Activated CD4-positive, alpha-beta T cell treated with anti-CD3 and anti-CD28 coated beads for 36 hours (primary cell): ENCODE measurements at regions not wholly inside any gene's neighbourhood (a gene's known extent, or its start where the extent isn't known, plus 50 kb on each side); places are given as distances from the start of the nearest gene placed in this dataset.

Experiments
- ATAC-seq: fragments of 200-7000 bp; cut with Tn5 transposase; one replicate; pipeline ENCODE4 v1.10.0; 2021; ENCODE audit warnings: mild to moderate bottlenecking, moderate library complexity
- CTCF ChIA-PET: fragments of 350-600 bp; sonication (Branson Sonifier 250); formaldehyde crosslinking; loops from one replicate; lab custom pipeline; 2021; ENCODE audit warnings: antibody characterized with exemption; lab: Charles Lee
- POLR2A ChIA-PET: fragments of 350-600 bp; sonication (Branson Sonifier 250); formaldehyde crosslinking; loops from one replicate; lab custom pipeline; 2021; ENCODE audit warnings: antibody characterized with exemption, inconsistent platforms; lab: Charles Lee
- DNase-seq: peaks from one replicate; pipeline ENCODE4 v3.0.0-alpha.2; 2020
- H3K27ac Mint-ChIP-seq: one replicate; pipeline ENCODE4 v1.8.0; 2021; ENCODE audit warnings: mixed read lengths
- H3K27me3 Mint-ChIP-seq: one replicate; pipeline ENCODE4 v1.8.0; 2021; ENCODE audit warnings: mixed read lengths
- H3K36me3 Mint-ChIP-seq: one replicate; pipeline ENCODE4 v1.8.0; 2021; ENCODE audit warnings: low read depth, mixed read lengths
- H3K4me1 Mint-ChIP-seq: one replicate; pipeline ENCODE4 v1.8.0; 2021; ENCODE audit warnings: mixed read lengths
- H3K4me3 Mint-ChIP-seq: one replicate; pipeline ENCODE4 v1.8.0; 2021; ENCODE audit warnings: mild to moderate bottlenecking, moderate library complexity, mixed read lengths
- H3K9me3 Mint-ChIP-seq: one replicate; pipeline ENCODE4 v1.8.0; 2021; ENCODE audit warnings: low read depth, mixed read lengths
- intact Hi-C, 2 experiments: fragments of 100-400 bp; cut with DNase I in 1 of 2; cut with micrococcal nuclease in 1 of 2; formaldehyde crosslinking; loops; one replicate each; pipeline versions ENCODE4 v1.14.2 to v1.15.1; 2022 to 2024; cut with DNase I, micrococcal nuclease

- H3K27me3 Mint-ChIP-seq, result no peaks in the 10 kb centered on the region
- no peaks in the 10 kb centered on the region for H3K4me1 Mint-ChIP-seq
- no peak for ATAC-seq
- ChIA-PET CTCF (no interaction called here), POLR2A (no interaction called here)
- H3K36me3 Mint-ChIP-seq, result no peaks in the 10 kb centered on the region
- H3K27ac Mint-ChIP-seq, result no peak overlapping the region
- DNase-seq, result no peak
- no peaks in the 10 kb centered on the region for H3K9me3 Mint-ChIP-seq
- intact Hi-C loops, result no loop called here
- no peak overlapping the region for H3K4me3 Mint-ChIP-seq
Measured at GRCh38 chr3:25226747-25227146, 201.3 kb upstream of the RARB start.

- no peak for DNase-seq
- no peaks in the 10 kb centered on the region for H3K36me3 Mint-ChIP-seq
- H3K27ac Mint-ChIP-seq, result no peak overlapping the region
- ATAC-seq, result no peak
- H3K27me3 Mint-ChIP-seq, result no peaks in the 10 kb centered on the region
- intact Hi-C loops, result no loop called here
- no peaks in the 10 kb centered on the region for H3K4me1 Mint-ChIP-seq
- CTCF ChIA-PET, result no interaction called here
- no peak overlapping the region for H3K4me3 Mint-ChIP-seq
- H3K9me3 Mint-ChIP-seq, result no peaks in the 10 kb centered on the region
- POLR2A ChIA-PET, result no interaction called here
Measured at GRCh38 chr3:25229586-25229985, 198.5 kb upstream of the RARB start.

GRCh38 chr3:25235031-25235430, 193.0 kb upstream of the RARB start:
- CTCF ChIA-PET, result no interaction called here
- peaks cover 5% of the 10 kb centered on the region for H3K9me3 Mint-ChIP-seq
- ATAC-seq (no peak), DNase-seq (no peak)
- H3K36me3 Mint-ChIP-seq, result no peaks in the 10 kb centered on the region
- POLR2A ChIA-PET, result no interaction called here
- no peak overlapping the region for H3K27ac Mint-ChIP-seq
- H3K27me3 Mint-ChIP-seq, result no peaks in the 10 kb centered on the region
- H3K4me3 Mint-ChIP-seq, result no peak overlapping the region
- intact Hi-C loops, result no loop called here
- no peaks in the 10 kb centered on the region for H3K4me1 Mint-ChIP-seq

- ChIA-PET POLR2A (no interaction called here), CTCF (no interaction called here)
- Mint-ChIP-seq H3K27me3 (no peaks in the 10 kb centered on the region), H3K9me3 (peaks cover 5% of the 10 kb centered on the region), H3K4me3 (no peak overlapping the region), H3K4me1 (no peaks in the 10 kb centered on the region), H3K36me3 (no peaks in the 10 kb centered on the region), H3K27ac (no peak overlapping the region)
- DNase-seq (no peak), ATAC-seq (no peak)
- intact Hi-C loops, result no loop called here
Measured at GRCh38 chr3:25235466-25235865, 192.6 kb upstream of the RARB start.

- no peak overlapping the region for H3K4me3 Mint-ChIP-seq
- H3K27ac Mint-ChIP-seq, result no peak overlapping the region
Measured at GRCh38 chr3:25237602-25238001, 190.5 kb upstream of the RARB start.

GRCh38 chr3:25239042-25239441, 189.0 kb upstream of the RARB start:
- Mint-ChIP-seq H3K4me3 (no peak overlapping the region), H3K4me1 (no peaks in the 10 kb centered on the region), H3K36me3 (no peaks in the 10 kb centered on the region), H3K9me3 (peaks cover 18% of the 10 kb centered on the region), H3K27me3 (no peaks in the 10 kb centered on the region), H3K27ac (no peak overlapping the region)
- CTCF ChIA-PET, result no interaction called here
- no peak for DNase-seq
- POLR2A ChIA-PET, result no interaction called here
- ATAC-seq, result no peak
- intact Hi-C loops, result no loop called here

More at GRCh38 chr3:25237602-25238001, 190.5 kb upstream of the RARB start:
- DNase-seq (no peak), ATAC-seq (no peak)
- H3K4me1 Mint-ChIP-seq, result no peaks in the 10 kb centered on the region
- intact Hi-C loops, result no loop called here
- POLR2A ChIA-PET, result no interaction called here
- H3K9me3 Mint-ChIP-seq, result peaks cover 12% of the 10 kb centered on the region
- CTCF ChIA-PET, result no interaction called here
- H3K27me3 Mint-ChIP-seq, result no peaks in the 10 kb centered on the region
- no peaks in the 10 kb centered on the region for H3K36me3 Mint-ChIP-seq

GRCh38 chr3:25246913-25247312, 181.2 kb upstream of the RARB start:
- Mint-ChIP-seq H3K4me1 (no peaks in the 10 kb centered on the region), H3K27me3 (no peaks in the 10 kb centered on the region), H3K9me3 (peaks cover 41% of the 10 kb centered on the region), H3K4me3 (no peak overlapping the region), H3K36me3 (no peaks in the 10 kb centered on the region), H3K27ac (no peak overlapping the region)
- POLR2A ChIA-PET, result no interaction called here
- DNase-seq (no peak), ATAC-seq (no peak)
- CTCF ChIA-PET, result no interaction called here
- intact Hi-C loops, result no loop called here

- H3K27ac Mint-ChIP-seq, result no peak overlapping the region
- ATAC-seq (no peak), DNase-seq (no peak)
- no peak overlapping the region for H3K4me3 Mint-ChIP-seq
- no peaks in the 10 kb centered on the region for H3K4me1 Mint-ChIP-seq
- H3K36me3 Mint-ChIP-seq, result no peaks in the 10 kb centered on the region
- POLR2A ChIA-PET, result no interaction called here
- intact Hi-C loops, result no loop called here
- H3K27me3 Mint-ChIP-seq, result no peaks in the 10 kb centered on the region
- peaks cover 31% of the 10 kb centered on the region for H3K9me3 Mint-ChIP-seq
- CTCF ChIA-PET, result no interaction called here
Measured at GRCh38 chr3:25252291-25252690, 175.8 kb upstream of the RARB start.

GRCh38 chr3:25257026-25257425, 171.0 kb upstream of the RARB start:
- ATAC-seq (no peak), DNase-seq (no peak)
- H3K27ac Mint-ChIP-seq, result no peak overlapping the region
- intact Hi-C loops, result no loop called here
- CTCF ChIA-PET, result no interaction called here
- H3K4me1 Mint-ChIP-seq, result no peaks in the 10 kb centered on the region
- POLR2A ChIA-PET, result no interaction called here
- H3K9me3 Mint-ChIP-seq, result peaks cover 14% of the 10 kb centered on the region
- H3K27me3 Mint-ChIP-seq, result no peaks in the 10 kb centered on the region
- no peaks in the 10 kb centered on the region for H3K36me3 Mint-ChIP-seq
- H3K4me3 Mint-ChIP-seq, result no peak overlapping the region

- Mint-ChIP-seq H3K27me3 (no peaks in the 10 kb centered on the region), H3K4me3 (no peak overlapping the region), H3K9me3 (peaks cover 13% of the 10 kb centered on the region), H3K4me1 (no peaks in the 10 kb centered on the region), H3K27ac (no peak overlapping the region), H3K36me3 (no peaks in the 10 kb centered on the region)
- no peak for DNase-seq
- ATAC-seq, result no peak
- ChIA-PET POLR2A (no interaction called here), CTCF (interaction anchor here (0.6 to 0.7 kb wide), 3 partner anchors 90 to 996 kb away, joined by 3 read pairs; no protein-coding TSS in a partner anchor)
- intact Hi-C loops, result no loop called here
Measured at GRCh38 chr3:25259871-25260270, 168.2 kb upstream of the RARB start.

GRCh38 chr3:25262322-25262721, 165.7 kb upstream of the RARB start:
- Mint-ChIP-seq H3K4me3 (no peak overlapping the region), H3K36me3 (no peaks in the 10 kb centered on the region), H3K4me1 (no peaks in the 10 kb centered on the region), H3K9me3 (peaks cover 10% of the 10 kb centered on the region), H3K27me3 (no peaks in the 10 kb centered on the region), H3K27ac (no peak overlapping the region)
- ChIA-PET POLR2A (no interaction called here), CTCF (no interaction called here)
- DNase-seq (no peak), ATAC-seq (no peak)
- intact Hi-C loops, result no loop called here

- CTCF ChIA-PET, result no interaction called here
- Mint-ChIP-seq H3K9me3 (peaks cover 5% of the 10 kb centered on the region), H3K4me3 (no peak overlapping the region), H3K27me3 (no peaks in the 10 kb centered on the region), H3K4me1 (no peaks in the 10 kb centered on the region), H3K36me3 (no peaks in the 10 kb centered on the region), H3K27ac (no peak overlapping the region)
- DNase-seq (no peak), ATAC-seq (no peak)
- intact Hi-C loops, result no loop called here
- POLR2A ChIA-PET, result no interaction called here
Measured at GRCh38 chr3:25265284-25265683, 162.8 kb upstream of the RARB start.

- intact Hi-C loops, result no loop called here
- CTCF ChIA-PET, result no interaction called here
- no peak for DNase-seq
- POLR2A ChIA-PET, result no interaction called here
- H3K36me3 Mint-ChIP-seq, result no peaks in the 10 kb centered on the region
- H3K4me3 Mint-ChIP-seq, result no peak overlapping the region
- H3K9me3 Mint-ChIP-seq, result peaks cover 6% of the 10 kb centered on the region
- H3K27me3 Mint-ChIP-seq, result no peaks in the 10 kb centered on the region
- no peaks in the 10 kb centered on the region for H3K4me1 Mint-ChIP-seq
- ATAC-seq, result no peak
- no peak overlapping the region for H3K27ac Mint-ChIP-seq
Measured at GRCh38 chr3:25266677-25267076, 161.4 kb upstream of the RARB start.
